Kidney glomerular epithelial cell (primary cell): ENCODE measurements at regions not wholly inside any gene's neighbourhood (a gene's known extent, or its start where the extent isn't known, plus 50 kb on each side); places are given as distances from the start of the nearest gene placed in this dataset.
"Not testable (repeated sequence)": the region's sequence is repeated elsewhere in the genome, so short reads cannot be mapped to it uniquely, and the experiment has no call there.

Experiments
- DNase-seq: peaks from one replicate; lab custom pipeline; 2025; lab: John Stamatoyannopoulos, UW

GRCh38 chr16:88148078-88148477, 196.8 kb downstream of the BANP start:
- DNase-seq = not testable (repeated sequence)

DNA sequence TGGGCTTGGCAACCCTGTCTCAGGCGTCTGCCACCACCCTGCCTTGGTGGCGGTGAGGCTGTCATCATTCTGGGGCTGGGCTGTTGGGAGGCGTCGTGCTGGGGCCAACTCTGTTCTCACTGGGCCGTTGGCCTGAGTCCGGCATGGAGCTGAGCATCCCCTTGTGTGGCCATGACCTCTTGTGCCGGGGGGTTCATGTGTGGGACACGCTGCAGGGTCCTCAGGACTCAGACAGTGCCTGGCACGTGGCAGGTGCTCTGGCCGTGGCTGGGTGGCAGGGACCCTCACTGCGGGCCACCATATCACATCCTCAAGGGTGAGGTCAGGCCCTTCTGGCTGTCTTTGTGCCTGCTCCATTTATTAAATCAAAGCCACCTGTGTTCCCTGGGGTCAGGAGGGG, 197.4 kb downstream of the BANP start:
- not testable (repeated sequence) for DNase-seq

DNA sequence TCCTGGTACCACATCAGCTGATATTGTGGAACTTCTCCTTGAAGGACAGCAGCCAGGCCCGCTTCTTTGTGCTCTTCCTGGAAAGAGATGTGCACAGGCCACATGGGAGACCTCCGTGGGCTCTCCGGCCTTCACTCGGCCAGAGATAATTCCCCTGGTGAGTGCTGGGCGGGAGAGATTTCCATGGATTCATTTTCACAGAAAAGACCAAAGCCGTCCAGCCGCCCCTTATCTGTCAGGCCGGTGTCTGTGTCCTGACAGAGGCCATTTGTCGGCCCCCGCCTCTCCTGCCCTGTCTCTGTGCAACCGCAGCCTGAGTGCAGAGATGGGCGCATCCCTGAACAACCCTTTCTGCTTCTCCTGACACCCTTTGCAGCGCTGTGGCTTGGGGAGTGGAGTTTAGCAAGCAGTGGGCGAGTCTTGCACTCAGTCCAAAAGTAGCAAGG, 197.9 kb downstream of the BANP start:
- not testable (repeated sequence) for DNase-seq

- DNase-seq = not testable (repeated sequence)
Measured at GRCh38 chr16:88149663-88150062, 198.4 kb downstream of the BANP start.

DNA sequence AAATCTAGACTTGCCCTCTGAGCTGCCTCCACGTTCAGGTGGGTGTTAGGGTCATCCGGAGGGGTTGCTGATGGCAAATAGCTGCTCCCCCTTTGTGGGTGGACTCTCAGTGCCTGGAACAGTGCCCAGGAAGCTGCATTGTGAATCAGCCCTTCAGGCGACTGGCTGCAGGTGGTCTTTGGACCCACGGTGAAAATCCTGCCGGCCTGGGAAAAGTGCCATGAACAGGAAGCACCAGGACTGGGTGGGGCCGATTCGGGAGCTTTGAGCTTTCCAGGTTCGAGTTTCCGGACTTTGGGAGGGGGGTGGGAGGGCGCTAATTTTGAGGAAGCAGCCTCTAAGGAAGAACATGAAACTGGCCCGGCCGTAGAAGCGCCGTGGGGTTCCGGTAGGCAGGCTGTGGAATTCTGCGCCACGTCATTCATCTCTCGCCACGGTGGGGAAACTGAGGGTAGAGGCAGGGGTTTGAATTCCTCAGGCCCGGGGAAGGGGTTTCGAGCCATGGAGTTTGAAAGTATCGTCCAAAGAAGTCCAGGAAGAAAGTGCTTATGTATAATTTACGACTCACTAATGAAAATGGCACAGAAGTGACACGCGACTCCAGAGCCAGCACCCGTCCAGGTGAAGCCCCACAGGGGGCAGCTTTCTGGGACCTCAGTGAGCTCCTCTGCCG, 199.4 kb downstream of the BANP start:
- not testable (repeated sequence) for DNase-seq

GRCh38 chr16:88151129-88151499, 199.9 kb downstream of the BANP start:
- DNase-seq = not testable (repeated sequence)

- not testable (repeated sequence) for DNase-seq
Measured at GRCh38 chr16:88151859-88152843, 200.9 kb downstream of the BANP start.

DNA sequence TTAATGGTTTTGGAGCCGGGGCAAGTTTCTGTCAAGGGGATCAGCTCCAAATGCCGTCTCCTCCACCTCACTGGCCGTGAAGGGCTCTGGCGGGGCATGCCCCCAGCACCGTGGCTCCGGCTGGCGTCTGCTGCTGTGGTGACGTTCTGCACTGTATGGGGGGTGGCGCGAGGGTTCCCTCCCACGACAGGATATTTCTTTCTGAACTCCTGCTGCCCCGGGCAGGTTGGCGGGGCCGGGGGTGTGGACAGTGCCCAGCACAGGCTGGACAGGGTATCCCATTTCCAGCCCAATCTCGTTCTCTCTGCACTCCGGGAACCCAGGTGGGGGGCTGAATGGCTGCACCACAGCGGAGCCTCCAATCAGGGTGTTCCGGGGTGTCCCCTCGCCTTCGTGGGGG, 201.6 kb downstream of the BANP start:
- DNase-seq = not testable (repeated sequence)

DNA sequence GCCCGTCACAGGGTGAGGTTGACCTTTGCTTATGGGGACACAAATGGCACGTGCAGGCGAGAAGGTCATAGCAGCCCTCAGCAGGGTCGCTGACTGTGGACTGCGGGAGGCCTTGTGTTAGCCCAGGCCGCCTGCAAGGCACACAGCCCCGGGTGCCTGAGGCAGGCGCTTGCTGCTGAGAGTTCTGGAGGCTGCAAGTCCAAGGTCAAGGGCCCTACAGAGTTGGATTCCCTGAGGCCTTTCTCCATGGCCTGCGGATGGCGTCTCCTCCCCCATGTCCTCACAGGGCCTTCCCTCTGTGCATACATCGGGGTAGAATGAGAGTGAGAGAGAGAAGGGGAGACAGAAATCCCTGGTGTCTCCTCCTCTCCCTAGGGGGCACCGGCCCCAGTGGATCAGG, 202.3 kb downstream of the BANP start:
- not testable (repeated sequence) for DNase-seq

DNA sequence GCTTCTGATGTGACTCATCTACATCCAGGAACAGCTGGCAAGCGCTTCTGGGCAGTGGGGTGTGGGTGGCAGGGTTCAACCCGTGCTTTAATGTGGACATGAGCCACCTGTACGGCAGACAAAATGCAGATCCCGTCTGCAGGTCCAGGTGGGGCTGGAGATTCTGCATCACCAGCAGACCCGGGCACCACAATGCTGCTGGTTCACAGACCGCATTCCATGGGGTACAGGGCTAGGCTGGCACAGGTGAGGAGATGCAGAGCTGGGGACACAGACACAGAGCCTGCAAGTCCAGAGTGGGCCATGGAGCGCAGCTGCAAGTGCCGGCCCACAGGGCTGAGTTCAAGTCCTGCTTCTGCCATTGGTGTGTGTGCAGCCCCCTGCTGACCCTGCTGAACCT, 203.7 kb downstream of the BANP start:
- DNase-seq = not testable (repeated sequence)

DNA sequence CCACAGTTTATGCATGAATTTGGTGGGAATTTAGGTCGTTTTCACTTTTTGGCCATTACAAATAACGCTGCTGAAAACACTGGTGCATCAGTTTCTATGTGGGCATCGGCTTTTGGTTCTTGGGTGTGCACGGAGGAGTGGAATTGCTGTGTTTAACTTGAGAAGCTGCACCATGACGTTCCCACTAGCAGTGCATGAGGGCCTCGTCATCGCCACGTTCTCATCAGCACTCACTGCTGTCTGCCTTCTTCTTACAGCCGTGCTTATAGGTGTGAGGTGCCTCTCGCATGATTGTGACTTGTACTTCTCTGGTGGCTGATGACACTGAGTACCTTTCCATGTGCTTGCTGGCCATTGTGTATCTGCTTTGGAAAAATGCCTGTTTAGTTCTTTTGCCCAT, 204.4 kb downstream of the BANP start:
- not testable (repeated sequence) for DNase-seq

DNA sequence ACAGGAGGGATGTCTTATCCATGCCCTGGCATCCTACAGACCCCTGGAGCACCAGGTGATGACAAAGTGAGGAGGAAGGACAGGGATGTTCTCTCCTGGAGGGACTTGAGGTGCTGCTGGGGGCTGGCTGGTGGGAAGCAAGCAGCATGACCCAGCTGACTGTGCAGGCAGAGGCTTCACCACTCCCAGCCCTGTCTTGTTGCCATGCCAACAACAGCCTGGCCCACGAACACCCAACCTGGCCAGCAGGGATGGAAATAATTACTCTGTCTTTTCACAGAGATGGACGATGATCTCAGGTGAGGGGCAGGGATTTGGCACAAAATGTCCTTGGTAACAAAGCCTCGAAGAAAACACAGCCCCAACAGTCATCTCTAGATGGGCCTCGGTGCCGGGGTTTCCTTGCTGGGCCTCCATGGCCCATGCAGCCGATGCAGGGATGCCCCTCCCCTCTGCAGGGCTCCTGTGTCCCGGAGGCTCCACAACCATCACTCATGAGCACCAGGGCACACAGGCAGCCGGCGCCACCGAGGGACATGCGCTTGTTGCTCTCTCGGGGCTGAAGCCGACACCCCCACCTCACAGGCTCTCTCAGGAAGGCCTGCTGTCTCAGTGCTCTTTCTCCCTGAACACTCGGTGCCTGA, 205.5 kb downstream of the BANP start:
- DNase-seq = not testable (repeated sequence)

DNA sequence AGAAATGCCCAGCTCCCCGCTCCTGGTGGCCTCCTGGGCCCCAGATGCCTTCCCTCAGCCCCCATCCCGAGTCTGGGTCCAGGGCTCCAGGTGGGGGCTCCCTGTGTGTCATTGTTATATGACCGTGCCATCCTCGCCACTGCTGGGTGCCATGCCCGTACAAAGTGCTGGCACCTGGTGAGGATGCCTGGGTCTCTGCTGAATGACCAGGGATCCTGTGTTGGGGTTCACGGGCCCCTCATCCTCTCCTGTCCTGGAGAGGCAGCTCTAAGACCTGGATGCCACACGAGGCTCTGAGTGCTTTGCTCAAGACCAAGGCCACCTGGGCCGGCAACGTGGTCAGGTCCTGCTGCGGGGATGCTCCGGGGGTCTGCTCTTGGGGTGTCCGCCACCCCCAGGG, 206.5 kb downstream of the BANP start:
- not testable (repeated sequence) for DNase-seq

DNA sequence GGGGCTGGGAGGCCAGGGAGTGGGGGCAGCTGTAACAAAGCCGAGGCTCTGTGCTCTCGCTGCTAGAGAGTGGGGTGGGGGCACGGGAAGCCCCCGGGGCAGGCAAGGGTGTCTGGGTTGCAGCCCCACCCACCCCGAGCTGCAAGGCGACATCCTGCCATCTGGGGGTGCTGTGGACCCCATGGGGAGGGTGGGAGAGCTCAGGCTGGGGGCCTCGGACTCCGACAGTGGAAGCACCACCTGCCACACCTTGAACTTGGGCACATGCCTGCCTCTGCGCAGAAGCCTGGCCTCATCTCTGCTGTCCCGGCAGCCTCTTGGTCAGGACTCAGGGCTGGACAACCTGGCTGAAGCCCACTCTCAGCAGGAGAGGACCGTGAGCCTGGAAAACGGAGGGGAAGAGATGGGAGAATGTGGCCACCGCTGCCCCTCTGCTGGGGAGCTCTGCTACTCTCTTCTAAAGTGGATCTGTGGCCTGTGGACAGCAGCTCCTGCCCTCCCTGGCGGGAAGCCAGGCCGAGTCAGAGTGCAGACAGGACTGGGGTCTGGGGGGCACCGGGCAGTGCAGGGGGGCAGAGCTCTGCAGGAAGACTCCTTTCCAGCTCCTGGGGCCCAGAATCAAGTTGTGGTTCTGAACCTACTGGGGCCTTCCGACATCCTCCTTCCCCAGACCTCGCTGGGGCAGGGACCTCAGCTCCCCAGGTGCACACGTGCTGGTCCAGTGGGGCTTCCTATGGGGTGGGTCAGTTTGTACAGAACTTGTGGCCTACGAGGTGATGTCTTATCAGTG, 207.2 kb downstream of the BANP start:
- not testable (repeated sequence) for DNase-seq

DNA sequence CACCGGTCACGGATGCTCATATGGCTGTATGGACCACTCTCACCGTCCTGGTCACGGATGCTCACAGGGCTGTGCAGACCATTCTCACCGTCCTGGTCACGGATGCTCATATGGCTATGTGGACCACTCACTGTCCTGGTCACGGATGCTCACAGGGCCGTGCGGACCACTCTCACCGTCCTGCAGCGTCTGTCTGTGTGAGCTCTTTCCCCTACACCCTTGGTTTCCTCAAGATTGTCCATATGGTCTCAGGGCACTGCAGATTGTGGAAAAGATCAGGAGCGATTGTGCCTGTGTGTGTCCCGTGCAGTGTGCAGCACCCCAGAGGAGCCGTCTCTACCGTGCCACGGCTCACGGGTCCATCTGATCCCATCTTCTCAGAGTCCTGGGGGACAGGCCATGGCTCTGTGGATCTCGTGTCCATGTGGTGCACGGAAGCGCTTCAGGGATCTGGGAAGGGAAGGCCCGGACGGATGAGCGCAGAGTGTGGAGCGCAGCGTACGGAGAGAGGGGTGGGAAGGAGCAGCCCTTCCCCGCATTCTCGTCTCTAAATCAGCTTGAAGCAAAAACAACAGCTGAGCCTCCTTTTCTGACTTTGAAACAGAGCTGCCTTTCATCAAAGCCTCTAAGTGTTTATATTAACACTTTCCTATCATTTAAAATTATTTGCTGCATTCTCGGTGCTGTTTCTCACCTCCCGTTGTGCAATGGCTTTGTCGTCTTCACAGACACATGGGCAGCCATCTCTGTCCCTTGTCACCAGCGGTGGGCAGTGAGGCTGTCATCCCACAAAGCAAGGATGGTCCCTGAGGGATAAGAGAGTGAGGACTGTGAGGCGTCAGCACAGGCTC, 208.0 kb downstream of the BANP start:
- not testable (repeated sequence) for DNase-seq

DNA sequence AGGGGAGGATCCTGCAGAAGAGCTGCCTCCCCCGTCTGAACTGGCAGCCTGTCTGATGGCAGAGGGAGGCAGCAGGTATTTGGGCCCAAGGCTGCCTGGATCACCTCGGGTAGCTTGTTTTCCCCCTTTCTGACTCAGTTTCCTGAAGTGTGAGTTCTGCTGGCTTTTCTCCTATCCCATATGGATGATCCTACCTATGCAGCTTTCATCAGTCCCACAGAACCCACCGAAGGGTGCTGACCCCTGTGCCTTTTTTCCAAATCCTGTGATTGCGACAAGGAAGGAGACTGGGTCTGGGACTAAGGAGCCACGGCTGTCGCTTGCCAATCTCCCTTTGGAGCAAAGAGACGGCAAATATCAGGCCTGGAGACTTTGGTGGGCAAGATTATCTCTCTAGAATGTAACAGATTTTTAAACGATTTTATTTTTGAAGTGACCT, 208.7 kb downstream of the BANP start:
- not testable (repeated sequence) for DNase-seq

- not testable (repeated sequence) for DNase-seq
Measured at GRCh38 chr16:88161191-88161590, 210.0 kb downstream of the BANP start.

DNA sequence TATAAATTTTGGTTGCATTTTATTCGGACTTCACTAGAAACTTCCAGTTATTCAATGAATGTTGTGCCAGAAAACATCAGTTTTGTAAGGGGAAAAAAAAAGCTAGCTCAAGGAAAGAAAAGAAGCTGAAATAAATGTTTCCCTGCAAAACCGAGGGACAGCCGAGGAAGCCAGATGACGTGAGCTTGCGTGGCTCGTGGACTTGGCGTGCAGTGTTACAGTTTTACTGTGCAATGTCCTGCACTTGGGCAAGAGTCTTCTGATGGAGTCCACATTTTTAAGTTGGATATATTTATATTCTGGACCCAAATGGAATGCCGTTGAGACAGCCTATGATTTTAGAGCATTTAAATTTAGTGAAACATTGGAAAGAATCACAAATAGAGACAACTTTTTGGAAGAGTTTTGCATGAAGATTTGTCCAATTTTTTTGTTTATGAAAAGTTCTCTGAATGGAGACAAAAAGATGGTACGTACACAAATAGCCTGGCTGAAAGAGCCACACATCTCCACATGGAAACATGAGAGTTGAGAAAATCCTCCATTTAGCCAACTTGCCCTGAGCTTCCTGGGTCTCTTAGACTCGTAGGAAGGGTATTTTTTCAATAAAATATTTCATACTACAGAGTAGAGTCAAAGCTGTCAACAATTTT, 210.5 kb downstream of the BANP start:
- DNase-seq = not testable (repeated sequence)

DNA sequence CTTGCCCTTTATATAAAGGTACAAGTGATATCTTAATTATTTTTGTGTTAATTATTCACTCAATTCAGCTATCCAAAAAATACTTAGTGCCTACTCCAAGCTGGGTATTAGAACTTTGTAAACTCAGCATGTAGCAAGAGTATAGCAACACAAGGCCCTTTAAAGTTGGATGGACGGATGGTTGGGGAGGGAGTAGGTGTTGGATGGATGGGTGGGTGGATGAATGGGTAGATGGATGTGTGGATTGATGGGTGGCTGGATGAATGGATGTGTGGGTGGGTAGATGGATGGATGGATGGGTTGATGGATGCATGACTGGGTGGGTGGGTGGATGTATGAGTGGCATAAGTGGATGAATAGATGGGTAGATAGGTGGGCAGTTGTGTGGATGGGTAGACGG, 211.5 kb downstream of the BANP start:
- not testable (repeated sequence) for DNase-seq
